GM23248 (cell line): ENCODE measurements at regions not wholly inside any gene's neighbourhood (a gene's known extent, or its start where the extent isn't known, plus 50 kb on each side); places are given as distances from the start of the nearest gene placed in this dataset. TPM values are rescaled to one million over a fixed set of nuclear protein-coding genes. Genes with fewer than 3 reads are reported as not detected.
"Not testable (repeated sequence)": the region's sequence is repeated elsewhere in the genome, so short reads cannot be mapped to it uniquely, and the experiment has no call there.

Experiments
- DNase-seq: peaks from one replicate; pipeline ENCODE4 v3.0.0-alpha.2; 2015
- H2AFZ ChIP-seq: fragments of 200-600 bp; sonication (generic); 2 replicates; pipeline ENCODE4 v1.6.1; 2016; ENCODE audit warnings: antibody characterized with exemption
- H3F3A ChIP-seq: fragments of 200-600 bp; sonication (generic); 2 replicates; pipeline ENCODE4 v1.6.1; 2016; ENCODE audit warnings: mild to moderate bottlenecking, antibody characterized with exemption, mixed run types; ENCODE audit not compliant: insufficient read depth
- H3K27ac ChIP-seq: fragments of 200-600 bp; sonication (generic); 2 replicates; pipeline ENCODE4 v1.5.1; 2016; ENCODE audit warnings: mild to moderate bottlenecking
- H3K27me3 ChIP-seq: fragments of 200-600 bp; sonication (generic); replicated peaks from 2 replicates; pipeline ENCODE4 v1.6.1; 2016; ENCODE audit warnings: mild to moderate bottlenecking; ENCODE audit not compliant: insufficient read depth
- H3K36me3 ChIP-seq: fragments of 200-600 bp; sonication (generic); 2 replicates; pipeline ENCODE4 v1.6.1; 2016; ENCODE audit warnings: low read depth, mild to moderate bottlenecking
- H3K4me1 ChIP-seq: fragments of 200-600 bp; sonication (generic); 2 replicates; pipeline ENCODE4 v1.6.1; 2016; ENCODE audit warnings: mild to moderate bottlenecking; ENCODE audit not compliant: insufficient read depth
- H3K4me2 ChIP-seq: fragments of 200-600 bp; sonication (generic); one replicate; pipeline ENCODE4 v1.6.1; 2016; ENCODE audit warnings: mild to moderate bottlenecking; ENCODE audit not compliant: unreplicated experiment
- H3K4me3 ChIP-seq: fragments of 200-600 bp; sonication (generic); 2 replicates; pipeline ENCODE4 v1.5.1; 2016; ENCODE audit warnings: mild to moderate bottlenecking
- H3K79me2 ChIP-seq: fragments of 200-600 bp; sonication (generic); 2 replicates; pipeline ENCODE4 v1.6.1; 2016; ENCODE audit warnings: mild to moderate bottlenecking; ENCODE audit not compliant: insufficient read depth
- H3K9ac ChIP-seq: fragments of 200-600 bp; sonication (generic); 2 replicates; pipeline ENCODE4 v1.6.1; 2016; ENCODE audit warnings: mild to moderate bottlenecking
- H3K9me2 ChIP-seq: fragments of 200-600 bp; sonication (generic); 2 replicates; pipeline ENCODE4 v1.6.1; 2016; ENCODE audit warnings: mixed run types, mild to moderate bottlenecking, moderate library complexity; ENCODE audit not compliant: insufficient read depth
- H3K9me3 ChIP-seq: fragments of 200-600 bp; sonication (generic); one replicate; pipeline ENCODE4 v1.6.1; 2017; ENCODE audit warnings: low read depth
- H4K20me1 ChIP-seq: fragments of 200-600 bp; sonication (generic); 2 replicates; pipeline ENCODE4 v1.6.0; 2016; ENCODE audit not compliant: insufficient read depth
- EZH2 ChIP-seq: fragments of 200-600 bp; sonication (generic); IDR thresholded peaks from 2 replicates; pipeline ENCODE4 v1.6.1; 2018; ENCODE audit warnings: antibody characterized with exemption, mild to moderate bottlenecking; ENCODE audit not compliant: insufficient read depth, poor library complexity, severe bottlenecking
- EZH2phosphoT487 ChIP-seq: fragments of 200-600 bp; sonication (generic); IDR thresholded peaks from 2 replicates; pipeline ENCODE4 v1.6.1; 2018; ENCODE audit warnings: antibody characterized with exemption, moderate library complexity, mild to moderate bottlenecking, low read depth; ENCODE audit not compliant: insufficient read depth
- WGBS, 2 experiments: methylation state at CpG; one replicate each; pipeline ENCODE4 v1.1.6; 2015 to 2017; ENCODE audit warnings: low lambda C conversion rate in 2 of 2, low coverage in 1 of 2; ENCODE audit errors: missing lambda C conversion rate in 2 of 2; 5-methylcytosine and 5-hydroxymethylcytosine counted together
- in situ Hi-C: fragments of 300-500 bp; cut with MboI; formaldehyde crosslinking; loops from 2 replicates; pipeline ENCODE4 v1.15.0; 2020
- small RNA-seq: library from RNA; depleted of rRNA; stranded (forward); fragments of <200 nt; gene quantifications from one replicate; pipeline ENCODE3, GENCODE V24; 2014; ENCODE audit warnings: low read depth, low replicate concordance

DNA sequence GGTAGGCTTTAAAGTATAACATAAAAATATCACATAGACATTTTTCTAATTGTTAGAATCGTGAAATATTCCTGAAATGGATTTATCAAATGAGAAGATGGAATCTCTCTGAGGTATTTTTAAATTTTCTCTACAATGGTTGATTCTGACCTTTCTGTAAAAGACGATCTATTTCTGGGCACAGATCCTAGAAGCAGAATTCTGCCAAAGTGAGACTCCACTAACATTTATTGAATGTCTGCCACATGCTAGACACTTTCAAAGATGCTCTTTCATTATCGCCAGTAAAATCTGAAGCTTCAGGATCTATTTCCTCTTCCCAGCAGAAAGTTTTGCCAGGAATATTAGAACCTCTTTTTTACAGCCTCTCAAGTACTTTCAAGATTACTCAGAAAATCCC, 64.1 kb upstream of the TMEM45B start:
- no peaks in the 10 kb centered on the region for H4K20me1 ChIP-seq
- H3K4me1 ChIP-seq: no peaks in the 10 kb centered on the region
- no peak overlapping the region for H3K9ac ChIP-seq
- H3K27ac ChIP-seq: no peak overlapping the region
- H3K4me3 ChIP-seq: no peak overlapping the region
- no peak for DNase-seq
- H3K27me3 ChIP-seq: peaks cover 52% of the 10 kb centered on the region
- in situ Hi-C loops: no loop called here
- no peaks in the 10 kb centered on the region for H3K36me3 ChIP-seq
- H3K79me2 ChIP-seq: no peaks in the 10 kb centered on the region
- TF ChIP-seq EZH2phosphoT487: no peak
- TF ChIP-seq EZH2: no peak
- H3K9me3 ChIP-seq: no peaks in the 10 kb centered on the region
- no peak overlapping the region for H2AFZ ChIP-seq
- 1 to 2% methylated on average over 3 of the region's 3 CpGs for WGBS, 2 experiments
- no peaks in the 10 kb centered on the region for H3K9me2 ChIP-seq
- H3K4me2 ChIP-seq: no peak overlapping the region
- H3F3A ChIP-seq: no peaks in the 10 kb centered on the region

DNA sequence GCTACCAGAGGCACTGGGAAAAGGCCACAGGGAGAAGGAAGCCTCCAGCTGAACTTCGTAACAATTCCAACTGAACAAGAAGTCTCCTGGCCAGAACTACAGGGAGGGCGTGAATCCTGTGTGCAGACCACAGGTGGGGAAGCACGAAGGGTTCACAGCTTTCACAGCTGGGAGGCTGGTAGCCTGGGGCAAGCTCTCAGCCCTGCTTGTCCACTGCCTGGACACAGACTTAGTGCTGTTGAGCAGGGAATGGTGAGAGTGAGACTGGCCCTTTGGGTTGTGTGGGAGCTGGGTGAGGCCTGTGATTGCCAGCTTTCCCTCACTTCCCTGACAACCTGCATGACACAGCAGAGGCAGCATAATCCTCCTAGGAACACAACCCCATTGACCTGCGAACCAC, 52.1 kb upstream of the TMEM45B start:
- H2AFZ ChIP-seq, DNase-seq, H3K4me2 ChIP-seq, H3K9ac ChIP-seq, H3K27ac ChIP-seq, H4K20me1 ChIP-seq, H3K4me3 ChIP-seq, H3K36me3 ChIP-seq, in situ Hi-C loops, H3K79me2 ChIP-seq, H3K9me3 ChIP-seq, H3K9me2 ChIP-seq, H3K4me1 ChIP-seq, H3F3A ChIP-seq: not testable (repeated sequence)
- 28 to 34% methylated on average over 4 of the region's 4 CpGs for WGBS, 2 experiments
- peaks cover 32% of the 10 kb centered on the region for H3K27me3 ChIP-seq

DNA sequence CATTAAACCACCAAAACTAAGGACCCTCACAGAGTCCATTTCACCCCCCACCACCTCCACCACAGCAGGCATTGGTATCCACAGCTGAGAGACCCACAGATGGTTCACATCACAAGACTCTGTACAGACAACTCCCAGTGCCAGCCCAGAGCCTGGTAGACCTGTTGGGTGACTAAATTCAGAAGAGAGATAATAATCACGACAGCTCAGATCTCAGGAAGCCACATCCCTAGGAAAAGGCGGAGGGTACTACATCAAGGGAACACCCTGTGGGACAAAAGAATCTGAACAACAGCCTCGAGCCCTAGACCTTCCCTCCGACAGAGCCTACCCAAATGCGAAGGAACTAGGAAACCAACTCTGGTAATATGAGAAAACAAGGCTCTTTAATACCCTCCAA, 51.4 kb upstream of the TMEM45B start:
- H3F3A ChIP-seq, H3K9me3 ChIP-seq, DNase-seq, H3K27ac ChIP-seq, H3K79me2 ChIP-seq, H3K4me3 ChIP-seq, in situ Hi-C loops, H3K4me1 ChIP-seq, H2AFZ ChIP-seq, H3K4me2 ChIP-seq, H3K9me2 ChIP-seq, H3K9ac ChIP-seq, H3K36me3 ChIP-seq, H4K20me1 ChIP-seq: not testable (repeated sequence)
- H3K27me3 ChIP-seq: peaks cover 35% of the 10 kb centered on the region
- 37 to 45% methylated on average over 4 to 5 of the region's 5 CpGs for WGBS, 2 experiments

Small RNA genes lying in the stretch of these regions (small RNA-seq; reads per million reads assigned to genes)
- not detected for gene RPS27P20
